ENCODE measurements at regions not wholly inside any gene's neighbourhood (a gene's known extent, or its start where the extent isn't known, plus 50 kb on each side); places are given as distances from the start of the nearest gene placed in this dataset.

GRCh38 chr10:78417425-78418370 is 384.0 kb downstream of the RPS24 start:
- TF ChIP-seq POLR2AphosphoS5 (IDR thresholded peaks at IDR 0.05; ENCODE audit: borderline replicate concordance, low read depth, low read length) (no peak), EZH2 (IDR thresholded peaks at IDR 0.05) (no peak), FOXP2 (optimal IDR thresholded peaks at IDR 0.05; ENCODE audit: control extremely low read depth, extremely low read length, insufficient read depth) (no peak)

Data from SK-N-MC (cell line).